ENCODE measurements at regions not wholly inside any gene's neighbourhood (a gene's known extent, or its start where the extent isn't known, plus 50 kb on each side); places are given as distances from the start of the nearest gene placed in this dataset.

DNA sequence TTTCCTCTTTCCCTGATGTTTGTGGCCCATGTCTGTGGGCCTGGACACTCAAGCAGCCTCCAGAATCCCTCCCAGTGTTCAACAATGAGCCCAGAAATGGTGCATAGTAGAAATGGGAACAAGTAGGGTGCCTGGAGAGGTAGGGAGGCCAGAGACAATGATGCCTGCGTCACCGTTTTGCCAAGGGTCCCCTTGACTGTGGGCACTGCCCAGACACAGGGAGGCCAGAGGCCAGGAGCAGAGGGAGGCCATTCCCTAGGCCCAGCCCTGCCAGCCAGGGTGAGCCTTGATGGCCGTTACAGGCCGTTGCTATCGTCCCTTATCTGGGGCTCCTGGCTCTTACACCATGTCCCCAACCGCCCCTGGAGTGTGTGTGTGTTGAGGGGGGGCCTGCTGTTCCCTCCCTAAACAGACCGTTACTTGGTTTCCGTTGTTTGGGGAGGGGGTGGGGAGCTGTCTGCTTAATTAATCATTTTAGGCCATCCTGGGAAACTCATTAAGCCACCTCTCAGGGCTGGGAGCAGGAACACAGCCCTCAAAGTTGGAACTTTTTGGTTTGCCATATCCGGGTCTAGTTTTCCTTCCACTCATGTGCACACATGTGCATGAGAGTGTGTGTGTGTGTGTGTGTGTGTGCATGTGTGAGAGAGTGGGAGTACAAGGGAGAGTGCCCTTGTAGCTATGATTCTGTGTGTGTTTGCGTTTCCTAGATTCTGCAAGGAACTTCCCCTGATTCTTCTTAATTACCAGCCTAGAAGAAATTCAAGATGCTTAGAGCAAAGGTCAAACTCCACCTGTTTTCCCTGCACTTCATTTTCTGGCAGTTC is 135.2 kb upstream of the HAAO start:
- WGBS, 2 experiments (ENCODE audit: low coverage in 1 of 2, low lambda C conversion rate in 2 of 2, missing lambda C conversion rate in 2 of 2), result 70 to 78% methylated on average over 10 of the region's 10 CpGs
- peak overlapping the region; percentile 62; the same call in 1 of the 2 replicates for H2AFZ ChIP-seq
- H3K9me2 ChIP-seq (ENCODE audit: insufficient read depth), result no peaks in the 10 kb centered on the region
- H3F3A ChIP-seq (ENCODE audit: insufficient read depth), result peaks cover 45% of the 10 kb centered on the region
- no peak for DNase-seq
- no peaks in the 10 kb centered on the region for H3K27me3 ChIP-seq (replicated peaks; ENCODE audit: insufficient read depth)
- H3K9ac ChIP-seq, result no peak overlapping the region
- in situ Hi-C loops (cut with MboI), result no loop called here
- H3K4me3 ChIP-seq, result no peak overlapping the region
- no peaks in the 10 kb centered on the region for H3K36me3 ChIP-seq (ENCODE audit: low read depth)
- H3K4me2 ChIP-seq (ENCODE audit: unreplicated experiment), result no peak overlapping the region
- H4K20me1 ChIP-seq (ENCODE audit: insufficient read depth), result no peaks in the 10 kb centered on the region
- no peaks in the 10 kb centered on the region for H3K79me2 ChIP-seq (ENCODE audit: insufficient read depth)
- H3K27ac ChIP-seq, result no peak overlapping the region
- TF ChIP-seq EZH2phosphoT487 (IDR thresholded peaks at IDR 0.05; ENCODE audit: insufficient read depth, low read depth) (no peak), EZH2 (IDR thresholded peaks at IDR 0.05; ENCODE audit: insufficient read depth, poor library complexity, severe bottlenecking) (no peak)
- peaks cover 73% of the 10 kb centered on the region for H3K4me1 ChIP-seq (ENCODE audit: insufficient read depth)
- H3K9me3 ChIP-seq (ENCODE audit: low read depth), result no peaks in the 10 kb centered on the region

DNA sequence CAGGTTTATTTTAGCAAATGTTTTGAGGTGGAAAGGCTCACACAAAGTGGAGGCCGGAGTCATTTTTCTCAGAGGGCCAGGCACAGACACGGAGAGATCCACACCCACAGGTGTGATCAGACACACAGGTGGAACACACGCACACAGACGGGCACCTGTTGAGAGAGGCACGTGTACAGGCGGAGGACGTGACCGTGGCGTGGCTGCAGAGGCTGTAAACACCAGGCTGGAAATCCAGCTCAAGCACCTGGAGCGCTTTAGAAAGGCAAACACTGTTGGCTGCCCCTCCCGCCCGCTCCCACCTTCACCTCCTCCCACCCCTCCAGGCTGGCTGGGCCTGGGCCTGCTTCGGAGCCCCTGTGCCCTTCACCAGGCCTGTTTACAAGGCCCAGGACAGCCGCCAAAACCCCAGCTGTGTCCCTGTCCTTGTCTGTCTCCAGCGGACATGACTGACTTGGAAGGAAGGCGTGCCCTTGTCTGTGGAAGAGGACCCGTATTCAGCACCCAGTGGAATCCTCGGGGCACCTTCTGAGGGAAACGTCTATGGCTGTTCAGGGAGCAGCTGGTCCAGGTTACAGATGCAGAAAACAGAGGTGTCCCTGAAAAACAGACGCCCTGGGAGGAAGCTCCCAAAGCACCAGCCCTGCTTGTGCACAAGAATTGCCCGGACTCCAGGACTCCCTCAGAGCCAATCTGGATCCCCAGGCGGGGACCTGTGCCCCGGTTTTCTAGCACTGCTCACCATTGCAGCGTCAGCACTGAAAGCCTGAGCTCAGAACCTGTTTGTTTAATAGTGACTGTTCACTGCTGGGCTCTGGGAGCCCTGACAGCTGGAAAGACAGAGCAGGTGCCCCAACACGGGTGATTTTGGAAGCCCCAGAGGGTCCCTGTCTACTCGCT is 134.3 kb upstream of the HAAO start:
- Histone ChIP-seq H3K27ac (peak overlapping the region; percentile 99), H3K4me3 (no peak overlapping the region), H3K36me3 (ENCODE audit: low read depth) (no peaks in the 10 kb centered on the region), H4K20me1 (ENCODE audit: insufficient read depth) (no peaks in the 10 kb centered on the region), H3K27me3 (replicated peaks; ENCODE audit: insufficient read depth) (no peaks in the 10 kb centered on the region), H3F3A (ENCODE audit: insufficient read depth) (peaks cover 51% of the 10 kb centered on the region), H3K79me2 (ENCODE audit: insufficient read depth) (no peaks in the 10 kb centered on the region), H3K4me2 (ENCODE audit: unreplicated experiment) (peak overlapping the region; percentile 82), H2AFZ (peak overlapping the region; percentile 62), H3K9ac (peak overlapping the region; percentile 83), H3K9me3 (ENCODE audit: low read depth) (no peaks in the 10 kb centered on the region), H3K4me1 (ENCODE audit: insufficient read depth) (peaks cover 76% of the 10 kb centered on the region), H3K9me2 (ENCODE audit: insufficient read depth) (no peaks in the 10 kb centered on the region)
- no peak for TF ChIP-seq EZH2 (IDR thresholded peaks at IDR 0.05; ENCODE audit: insufficient read depth, poor library complexity, severe bottlenecking)
- no peak for TF ChIP-seq EZH2phosphoT487 (IDR thresholded peaks at IDR 0.05; ENCODE audit: insufficient read depth, low read depth)
- in situ Hi-C loops (cut with MboI), result no loop called here
- no peak for DNase-seq
- WGBS, 2 experiments (ENCODE audit: low coverage in 1 of 2, low lambda C conversion rate in 2 of 2, missing lambda C conversion rate in 2 of 2), result 50 to 51% methylated on average over 26 of the region's 26 CpGs

DNA sequence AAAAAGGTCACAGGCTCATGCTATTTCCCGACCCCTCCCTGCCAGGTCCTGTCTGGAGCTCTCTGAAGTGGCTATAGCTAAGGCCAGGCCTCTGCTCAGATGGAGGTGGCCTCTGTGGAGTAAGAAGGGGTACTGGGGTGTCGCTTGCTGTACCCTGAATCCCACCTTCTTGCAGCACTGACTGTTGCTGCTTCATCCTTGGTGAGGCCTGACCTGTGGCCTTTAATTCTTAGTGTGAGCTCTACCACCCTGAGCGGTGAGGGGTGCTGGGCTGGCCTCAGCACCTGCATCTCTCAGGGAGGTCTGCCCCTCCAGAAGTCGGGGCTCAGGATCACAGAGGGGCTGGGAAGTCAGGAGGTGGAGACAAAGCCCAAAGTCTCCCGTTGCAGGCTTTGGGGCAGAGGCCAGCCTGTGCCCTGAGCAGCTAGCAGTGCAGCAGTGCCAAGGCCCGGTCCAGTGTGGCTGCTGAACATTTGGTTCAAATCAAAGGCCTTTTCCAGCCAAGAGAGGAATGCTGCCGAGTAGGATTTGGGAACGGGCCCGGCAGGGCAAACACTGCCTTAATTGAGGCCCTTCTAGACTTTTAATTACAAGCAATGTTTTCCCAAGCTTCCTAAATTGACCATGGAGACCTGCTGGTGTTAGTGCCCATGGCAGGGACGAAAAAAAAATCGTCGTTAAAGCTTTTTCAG is 133.5 kb upstream of the HAAO start:
- WGBS, 2 experiments (ENCODE audit: low coverage in 1 of 2, low lambda C conversion rate in 2 of 2, missing lambda C conversion rate in 2 of 2), result 12 to 16% methylated on average over 12 of the region's 12 CpGs
- Histone ChIP-seq H3F3A (ENCODE audit: insufficient read depth) (peaks cover 52% of the 10 kb centered on the region), H3K4me3 (no peak overlapping the region), H3K9me3 (ENCODE audit: low read depth) (no peaks in the 10 kb centered on the region), H2AFZ (peak overlapping the region; percentile 62), H3K27ac (peak overlapping the region; percentile 99), H3K79me2 (ENCODE audit: insufficient read depth) (no peaks in the 10 kb centered on the region), H3K9me2 (ENCODE audit: insufficient read depth) (no peaks in the 10 kb centered on the region), H3K27me3 (replicated peaks; ENCODE audit: insufficient read depth) (no peaks in the 10 kb centered on the region), H3K4me1 (ENCODE audit: insufficient read depth) (peaks cover 72% of the 10 kb centered on the region), H3K4me2 (ENCODE audit: unreplicated experiment) (peak overlapping the region; percentile 82), H3K9ac (peak overlapping the region; percentile 83), H3K36me3 (ENCODE audit: low read depth) (no peaks in the 10 kb centered on the region), H4K20me1 (ENCODE audit: insufficient read depth) (no peaks in the 10 kb centered on the region)
- TF ChIP-seq EZH2phosphoT487 (IDR thresholded peaks at IDR 0.05; ENCODE audit: insufficient read depth, low read depth), result no peak
- no peak for TF ChIP-seq EZH2 (IDR thresholded peaks at IDR 0.05; ENCODE audit: insufficient read depth, poor library complexity, severe bottlenecking)
- peak; percentile 65 for DNase-seq
- in situ Hi-C loops (cut with MboI), result no loop called here

DNA sequence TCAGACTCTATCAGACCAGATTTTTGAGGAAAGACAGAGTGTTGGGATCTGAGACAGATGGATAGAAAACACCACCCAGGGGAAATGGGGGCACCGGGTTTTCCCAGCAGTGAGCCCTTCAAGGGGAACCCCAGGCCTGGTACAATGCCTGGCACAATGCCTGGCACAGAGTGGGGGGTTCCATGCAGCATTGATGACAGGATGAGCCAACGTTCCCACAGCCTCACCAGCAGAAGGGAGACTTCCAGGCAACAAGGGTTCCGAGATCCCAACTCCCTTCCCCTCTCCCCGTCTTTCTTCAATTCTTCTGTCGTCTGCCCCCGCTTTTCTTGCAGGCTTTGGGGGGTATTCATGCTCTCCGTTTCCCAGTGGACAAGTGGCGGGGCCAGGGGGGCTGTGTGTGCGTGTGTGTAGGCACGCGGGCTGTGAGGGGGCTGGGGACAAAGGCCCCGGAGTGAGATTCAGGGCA is 132.1 kb upstream of the HAAO start:
- Histone ChIP-seq H3K27ac (peak overlapping the region; percentile 99), H3K79me2 (ENCODE audit: insufficient read depth) (no peaks in the 10 kb centered on the region), H3K27me3 (replicated peaks; ENCODE audit: insufficient read depth) (no peaks in the 10 kb centered on the region), H3K9me2 (ENCODE audit: insufficient read depth) (no peaks in the 10 kb centered on the region), H2AFZ (peak overlapping the region; percentile 76), H3K4me3 (peak overlapping the region; percentile 59), H3K36me3 (ENCODE audit: low read depth) (no peaks in the 10 kb centered on the region), H3K9ac (peak overlapping the region; percentile 83), H3K9me3 (ENCODE audit: low read depth) (no peaks in the 10 kb centered on the region), H4K20me1 (ENCODE audit: insufficient read depth) (no peaks in the 10 kb centered on the region), H3K4me1 (ENCODE audit: insufficient read depth) (peaks cover 58% of the 10 kb centered on the region), H3F3A (ENCODE audit: insufficient read depth) (peaks cover 46% of the 10 kb centered on the region), H3K4me2 (ENCODE audit: unreplicated experiment) (peak overlapping the region; percentile 82)
- TF ChIP-seq EZH2phosphoT487 (IDR thresholded peaks at IDR 0.05; ENCODE audit: insufficient read depth, low read depth), result no peak
- TF ChIP-seq EZH2 (IDR thresholded peaks at IDR 0.05; ENCODE audit: insufficient read depth, poor library complexity, severe bottlenecking), result no peak
- in situ Hi-C loops (cut with MboI), result no loop called here
- WGBS, 2 experiments (ENCODE audit: low coverage in 1 of 2, low lambda C conversion rate in 2 of 2, missing lambda C conversion rate in 2 of 2), result 0 to 2% methylated on average over 12 of the region's 12 CpGs
- DNase-seq, result no peak
